AG09309 (cell line): ENCODE measurements at regions not wholly inside any gene's neighbourhood (a gene's known extent, or its start where the extent isn't known, plus 50 kb on each side); places are given as distances from the start of the nearest gene placed in this dataset.

Source experiments
- DNase-seq: peaks from one replicate; pipeline ENCODE4 v3.0.0-alpha.2; 2010; ENCODE audit warnings: low read depth
- H3K4me3 ChIP-seq: 2 replicates; pipeline ENCODE4 v1.5.1; 2011; ENCODE audit warnings: mild to moderate bottlenecking, low read depth, low read length, moderate library complexity; ENCODE audit not compliant: control insufficient read depth
- CTCF ChIP-seq: IDR thresholded peaks from 2 replicates; pipeline ENCODE4 v1.5.1; 2011; ENCODE audit warnings: mild to moderate bottlenecking, low read depth, low read length, inconsistent platforms; ENCODE audit not compliant: insufficient read depth, control insufficient read depth; ENCODE audit errors: missing control alignments

GRCh38 chr13:21894091-21894490, 223.2 kb downstream of the FGF9 start:
- no peak overlapping the region for H3K4me3 ChIP-seq
- no peak for TF ChIP-seq CTCF
- DNase-seq, result no peak

GRCh38 chr13:21894703-21895699, 224.1 kb downstream of the FGF9 start:
- H3K4me3 ChIP-seq, result no peak overlapping the region
- no peak for DNase-seq
- TF ChIP-seq CTCF, result no peak

DNA sequence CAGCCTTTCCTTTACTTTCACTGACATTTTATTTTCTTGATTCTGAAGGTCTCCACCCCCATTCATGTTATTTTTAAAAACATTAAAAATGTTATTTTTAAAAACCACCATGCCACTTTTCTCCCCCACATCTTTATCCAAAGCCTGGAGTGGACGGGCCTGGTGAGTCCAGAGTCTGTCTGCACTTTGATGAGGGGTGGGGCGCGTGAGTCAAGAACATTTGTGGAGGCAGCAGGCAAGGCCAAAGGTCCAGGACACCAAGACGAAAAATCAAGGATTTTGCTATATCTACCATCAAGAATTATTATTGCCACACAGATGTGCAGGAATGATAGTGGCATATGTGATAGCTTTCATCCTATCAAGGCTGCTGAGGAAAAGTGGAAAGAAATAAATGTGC, 224.9 kb downstream of the FGF9 start:
- no peak overlapping the region for H3K4me3 ChIP-seq
- TF ChIP-seq CTCF, result no peak
- no peak for DNase-seq

DNA sequence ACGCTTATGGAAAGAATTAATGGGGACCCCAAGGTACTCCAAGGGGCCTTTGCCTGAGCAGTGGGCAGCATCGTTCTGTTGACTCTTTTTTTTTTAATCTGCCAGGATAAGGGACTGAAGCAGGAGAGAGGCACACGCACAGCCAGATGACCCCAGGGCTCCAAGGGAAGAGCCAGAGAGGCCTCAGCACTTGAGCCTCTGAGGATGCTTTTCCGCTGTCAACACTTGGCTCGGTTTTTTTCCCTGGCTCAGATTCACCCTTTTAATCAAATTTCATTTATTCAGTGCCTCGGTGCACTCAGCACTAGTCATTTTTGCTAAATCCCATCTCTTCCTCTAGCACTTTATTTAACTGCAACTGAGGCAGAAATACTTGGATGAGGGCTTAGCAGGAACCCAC, 226.3 kb downstream of the FGF9 start:
- no peak for TF ChIP-seq CTCF
- DNase-seq, result no peak
- no peak overlapping the region for H3K4me3 ChIP-seq

DNA sequence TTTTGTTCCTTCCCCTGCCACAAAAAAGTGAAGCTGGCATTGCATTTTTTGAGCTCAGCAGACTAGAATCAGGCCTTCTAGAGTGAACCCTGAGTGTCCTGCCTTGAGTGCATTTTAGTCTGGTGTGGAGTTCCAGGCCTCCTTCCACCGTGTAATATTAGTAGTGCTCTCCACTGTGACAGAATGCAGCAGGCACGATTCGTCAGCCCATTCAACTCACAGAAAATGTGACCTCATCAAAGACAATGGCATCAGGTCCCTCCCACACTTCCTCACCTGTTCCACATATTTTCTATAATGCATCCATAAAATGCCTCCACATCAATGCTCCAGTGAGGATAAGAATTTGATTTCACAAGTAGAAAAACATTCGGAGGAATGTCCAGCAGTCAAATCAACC, 227.6 kb downstream of the FGF9 start:
- TF ChIP-seq CTCF, result no peak
- DNase-seq, result no peak
- H3K4me3 ChIP-seq, result no peak overlapping the region

GRCh38 chr13:21898945-21899344, 228.1 kb downstream of the FGF9 start:
- H3K4me3 ChIP-seq, result no peak overlapping the region
- no peak for DNase-seq
- TF ChIP-seq CTCF, result no peak
